CD14-positive monocyte (primary cell): ENCODE measurements at regions not wholly inside any gene's neighbourhood (a gene's known extent, or its start where the extent isn't known, plus 50 kb on each side); places are given as distances from the start of the nearest gene placed in this dataset.

Source experiments
- DNase-seq, 3 donors: peaks; one replicate each; pipeline ENCODE4 v3.0.0-alpha.2; 2011 to 2022
- H2AFZ ChIP-seq: 2 replicates; pipeline ENCODE4 v1.6.0; 2012; ENCODE audit warnings: mild to moderate bottlenecking, low read depth, low read length, inconsistent platforms; ENCODE audit not compliant: insufficient read depth, poor library complexity, severe bottlenecking
- H3K27ac ChIP-seq, 2 donors: 1 replicate in 1 of 2; 2 replicates in 1 of 2; pipeline ENCODE4 v1.5.1; 2012 to 2013; ENCODE audit warnings: low read length in 2 of 2, control low read depth in 1 of 2, inconsistent platforms in 1 of 2, low read depth in 1 of 2, mild to moderate bottlenecking in 1 of 2
- H3K27me3 ChIP-seq, 2 donors: one replicate each; pipeline versions ENCODE4 v1.6.0 to v1.6.1; 2011 to 2013; ENCODE audit warnings: low read length in 2 of 2; ENCODE audit not compliant: control insufficient read depth in 2 of 2, insufficient read depth in 2 of 2
- H3K36me3 ChIP-seq, 2 donors: replicated peaks in 1 of 2; 1 replicate in 1 of 2; 2 replicates in 1 of 2; pipeline versions ENCODE4 v1.5.1 to v1.6.1; 2012 to 2013; ENCODE audit warnings: low read length in 2 of 2, control low read depth in 1 of 2, inconsistent platforms in 1 of 2, mild to moderate bottlenecking in 1 of 2; ENCODE audit not compliant: insufficient read depth in 2 of 2, control insufficient read depth in 1 of 2
- H3K4me1 ChIP-seq, 2 donors: 1 replicate in 1 of 2; 2 replicates in 1 of 2; pipeline versions ENCODE4 v1.5.1 to v1.6.1; 2012 to 2013; ENCODE audit warnings: low read length in 2 of 2, control low read depth in 1 of 2, inconsistent platforms in 1 of 2, mild to moderate bottlenecking in 1 of 2, moderate library complexity in 1 of 2; ENCODE audit not compliant: insufficient read depth in 2 of 2, control insufficient read depth in 1 of 2
- H3K4me2 ChIP-seq: replicated peaks from 2 replicates; pipeline ENCODE3; 2012; ENCODE audit warnings: low read length, moderate library complexity, mild to moderate bottlenecking; ENCODE audit not compliant: poor library complexity, severe bottlenecking; ENCODE audit errors: extremely low read depth
- H3K4me3 ChIP-seq, 3 experiments: fragments of 200-600 bp in 1 of 3; sonication (generic) in 1 of 3; replicated peaks in 1 of 3; 1 replicate in 2 of 3; 2 replicates in 1 of 3; pipeline ENCODE4 v1.5.1; 2011 to 2013; ENCODE audit warnings: low read length in 3 of 3, mild to moderate bottlenecking in 3 of 3, control low read depth in 2 of 3, low read depth in 2 of 3, inconsistent platforms in 1 of 3, moderate library complexity in 1 of 3
- H3K79me2 ChIP-seq: 2 replicates; pipeline ENCODE4 v1.6.0; 2012; ENCODE audit warnings: mild to moderate bottlenecking, control low read depth, inconsistent platforms, low read length, moderate library complexity; ENCODE audit not compliant: insufficient read depth
- H3K9ac ChIP-seq: 2 replicates; pipeline ENCODE4 v1.6.0; 2017; ENCODE audit warnings: low read length, mild to moderate bottlenecking; ENCODE audit not compliant: insufficient read depth, poor library complexity, severe bottlenecking
- H3K9me3 ChIP-seq, 2 donors: replicated peaks in 1 of 2; 1 replicate in 1 of 2; 2 replicates in 1 of 2; pipeline versions ENCODE4 v1.5.1 to v1.6.1; 2012 to 2013; ENCODE audit warnings: low read length in 2 of 2, control low read depth in 1 of 2; ENCODE audit not compliant: control insufficient read depth in 1 of 2, insufficient read depth in 1 of 2
- H4K20me1 ChIP-seq: 2 replicates; pipeline ENCODE4 v1.6.0; 2012; ENCODE audit warnings: mild to moderate bottlenecking, low read length, control low read depth, moderate library complexity; ENCODE audit not compliant: insufficient read depth
- H3K27ac Mint-ChIP-seq, 7 donors: one replicate each; pipeline ENCODE4 v1.8.0; 2020; ENCODE audit warnings: mild to moderate bottlenecking in 7 of 7, mixed read lengths in 7 of 7, moderate library complexity in 6 of 7, inconsistent platforms in 2 of 7
- H3K27me3 Mint-ChIP-seq, 3 donors: one replicate each; pipeline ENCODE4 v1.8.0; 2021 to 2022; ENCODE audit warnings: low read depth in 3 of 3, mild to moderate bottlenecking in 3 of 3, mixed read lengths in 3 of 3, moderate library complexity in 3 of 3, inconsistent platforms in 1 of 3
- H3K36me3 Mint-ChIP-seq, 2 donors: one replicate each; pipeline ENCODE4 v1.8.0; 2020; ENCODE audit warnings: mixed read lengths in 2 of 2, inconsistent platforms in 1 of 2, mild to moderate bottlenecking in 1 of 2
- H3K4me1 Mint-ChIP-seq: one replicate; pipeline ENCODE4 v1.8.0; 2020; ENCODE audit warnings: mild to moderate bottlenecking, mixed read lengths
- H3K4me3 Mint-ChIP-seq, 2 donors: one replicate each; pipeline ENCODE4 v1.8.0; 2020; ENCODE audit warnings: mild to moderate bottlenecking in 2 of 2, mixed read lengths in 2 of 2, moderate library complexity in 1 of 2
- H3K9me3 Mint-ChIP-seq, 7 donors: one replicate each; pipeline ENCODE4 v1.8.0; 2020 to 2022; ENCODE audit warnings: mixed read lengths in 7 of 7, mild to moderate bottlenecking in 6 of 7, moderate library complexity in 6 of 7, inconsistent platforms in 2 of 7
- WGBS: methylation state at CpG from one replicate; pipeline ENCODE4 v1.1.5; 2013; ENCODE audit warnings: missing lambda C conversion rate; ENCODE audit not compliant: insufficient coverage; 5-methylcytosine and 5-hydroxymethylcytosine counted together
- intact Hi-C, 2 donors: fragments of 100-400 bp; cut with micrococcal nuclease; formaldehyde crosslinking; loops; one replicate each; pipeline versions ENCODE4 v1.15.0 to v1.15.1; 2023
- TF ChIP-seq, protein P1 (sequence below): fragments of 200-600 bp; IDR thresholded peaks from one replicate; pipeline ENCODE4 v1.8.0; 2022; ENCODE audit warnings: antibody characterized with exemption, mild to moderate bottlenecking

GRCh38 chr5:155616779-155617392, 603.3 kb downstream of the KIF4B start:
- WGBS = 56% methylated on average over 3 of the region's 4 CpGs
- no peaks in the 10 kb centered on the region for H3K36me3 Mint-ChIP-seq
- H3K4me2 ChIP-seq = no peak overlapping the region
- H3K27ac ChIP-seq = no peak overlapping the region
- H3K27ac Mint-ChIP-seq = no peak overlapping the region
- no peaks in the 10 kb centered on the region for H3K4me1 ChIP-seq
- no peak overlapping the region for H2AFZ ChIP-seq
- intact Hi-C loops = no loop called here
- no peak overlapping the region for H3K4me3 Mint-ChIP-seq
- no peaks in the 10 kb centered on the region for H4K20me1 ChIP-seq
- no peaks in the 10 kb centered on the region for H3K4me1 Mint-ChIP-seq
- H3K9me3 Mint-ChIP-seq = no peaks in the 10 kb centered on the region
- no peak overlapping the region for H3K9ac ChIP-seq
- H3K79me2 ChIP-seq = no peaks in the 10 kb centered on the region
- H3K9me3 ChIP-seq = no peaks in the 10 kb centered on the region
- no peaks in the 10 kb centered on the region for H3K27me3 ChIP-seq
- no peak for DNase-seq
- peaks cover 4 to 6% (median 5%) of the 10 kb centered on the region in 3 donors for H3K27me3 Mint-ChIP-seq
- no peaks in the 10 kb centered on the region for H3K36me3 ChIP-seq
- H3K4me3 ChIP-seq = no peak overlapping the region
- TF ChIP-seq, protein P1, sequence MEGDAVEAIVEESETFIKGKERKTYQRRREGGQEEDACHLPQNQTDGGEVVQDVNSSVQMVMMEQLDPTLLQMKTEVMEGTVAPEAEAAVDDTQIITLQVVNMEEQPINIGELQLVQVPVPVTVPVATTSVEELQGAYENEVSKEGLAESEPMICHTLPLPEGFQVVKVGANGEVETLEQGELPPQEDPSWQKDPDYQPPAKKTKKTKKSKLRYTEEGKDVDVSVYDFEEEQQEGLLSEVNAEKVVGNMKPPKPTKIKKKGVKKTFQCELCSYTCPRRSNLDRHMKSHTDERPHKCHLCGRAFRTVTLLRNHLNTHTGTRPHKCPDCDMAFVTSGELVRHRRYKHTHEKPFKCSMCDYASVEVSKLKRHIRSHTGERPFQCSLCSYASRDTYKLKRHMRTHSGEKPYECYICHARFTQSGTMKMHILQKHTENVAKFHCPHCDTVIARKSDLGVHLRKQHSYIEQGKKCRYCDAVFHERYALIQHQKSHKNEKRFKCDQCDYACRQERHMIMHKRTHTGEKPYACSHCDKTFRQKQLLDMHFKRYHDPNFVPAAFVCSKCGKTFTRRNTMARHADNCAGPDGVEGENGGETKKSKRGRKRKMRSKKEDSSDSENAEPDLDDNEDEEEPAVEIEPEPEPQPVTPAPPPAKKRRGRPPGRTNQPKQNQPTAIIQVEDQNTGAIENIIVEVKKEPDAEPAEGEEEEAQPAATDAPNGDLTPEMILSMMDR = peak; percentile 42

GRCh38 chr5:155619688-155620087, 606.1 kb downstream of the KIF4B start:
- Histone ChIP-seq H3K9me3 (no peaks in the 10 kb centered on the region), H3K9ac (no peak overlapping the region), H3K36me3 (no peaks in the 10 kb centered on the region), H3K27ac (no peak overlapping the region), H3K4me2 (no peak overlapping the region), H3K27me3 (no peaks in the 10 kb centered on the region), H3K4me1 (no peaks in the 10 kb centered on the region), H2AFZ (no peak overlapping the region), H4K20me1 (no peaks in the 10 kb centered on the region), H3K79me2 (no peaks in the 10 kb centered on the region), H3K4me3 (no peak overlapping the region)
- 82% methylated on average over 5 of the region's 5 CpGs for WGBS
- Mint-ChIP-seq H3K36me3 (no peaks in the 10 kb centered on the region), H3K4me1 (no peaks in the 10 kb centered on the region), H3K27ac (no peak overlapping the region), H3K27me3 (peaks cover 2 to 10% (median 5%) of the 10 kb centered on the region in 3 donors), H3K4me3 (no peak overlapping the region), H3K9me3 (no peaks in the 10 kb centered on the region)
- TF ChIP-seq, protein P1 = no peak
- no peak for DNase-seq
- intact Hi-C loops = no loop called here
